HG03575 (cell line): ENCODE measurements at regions not wholly inside any gene's neighbourhood (a gene's known extent, or its start where the extent isn't known, plus 50 kb on each side); places are given as distances from the start of the nearest gene placed in this dataset.
A peak's percentile ranks its signal among the peaks of the same experiment; 100 is the strongest.

ENCODE experiments used
- ATAC-seq: cut with Tn5 transposase; IDR thresholded peaks from one replicate; pipeline ENCODE4 v1.9.1; 2021; ENCODE audit not compliant: unreplicated experiment, insufficient number of reproducible peaks, low FRiP score; ENCODE audit errors: extremely low read depth

DNA sequence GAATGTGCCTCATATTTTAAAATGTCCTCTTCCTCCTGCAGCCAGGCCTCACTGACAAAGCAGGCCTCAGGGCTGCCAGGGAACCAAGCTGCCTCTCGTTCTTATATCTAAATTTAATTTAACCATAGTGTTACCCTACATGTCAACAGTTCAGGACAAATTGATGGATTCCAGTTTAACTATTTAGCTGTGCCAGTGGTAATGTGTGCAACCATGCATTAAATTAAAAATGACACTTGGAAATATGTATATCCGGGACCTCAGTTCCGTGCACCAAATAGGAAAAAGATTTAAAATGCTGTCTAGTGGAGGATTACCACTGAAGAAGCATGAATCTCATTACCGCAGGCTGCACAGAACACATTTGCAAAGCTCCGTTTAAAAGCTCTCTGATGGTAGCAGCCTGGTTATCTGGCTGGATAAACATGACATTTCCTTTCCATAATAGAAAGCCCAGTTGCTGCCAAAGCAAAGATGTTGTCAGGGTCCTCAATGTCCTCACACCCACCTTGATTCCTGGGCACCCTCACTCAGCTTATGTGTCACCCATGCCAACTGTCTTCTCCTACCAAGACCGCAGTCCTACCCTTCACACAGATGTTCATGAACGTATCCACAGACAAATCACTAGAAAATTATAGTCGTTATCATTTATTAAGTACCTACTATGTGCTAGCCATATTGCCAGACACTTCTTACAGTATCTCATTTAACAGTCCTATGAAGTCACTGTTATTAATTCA is 73.3 kb upstream of the FRMD4A start:
- ATAC-seq, result no peak

GRCh38 chr10:14403359-14403758 is 72.6 kb upstream of the FRMD4A start:
- ATAC-seq, result no peak

DNA sequence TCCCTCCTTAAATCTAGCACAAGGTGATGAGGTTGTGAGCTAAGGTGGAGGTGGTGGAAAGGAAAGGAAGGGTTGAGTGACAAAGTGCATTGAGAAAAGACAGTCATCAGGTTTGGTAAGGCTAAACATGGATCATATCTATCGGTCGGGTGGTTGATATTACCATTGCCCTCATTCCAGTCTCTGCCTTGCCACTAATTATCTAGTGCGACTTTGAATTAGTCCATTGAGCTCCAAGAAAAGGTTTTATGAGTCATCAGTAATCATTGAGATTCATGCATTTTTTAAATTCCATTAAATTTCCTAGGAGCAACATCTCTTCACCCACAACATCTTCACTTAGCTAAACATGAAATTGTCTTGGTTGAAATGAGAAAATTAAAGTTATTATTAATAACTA is 68.9 kb upstream of the FRMD4A start:
- ATAC-seq, result no peak

GRCh38 chr10:14397066-14397465 is 66.3 kb upstream of the FRMD4A start:
- ATAC-seq, result no peak

DNA sequence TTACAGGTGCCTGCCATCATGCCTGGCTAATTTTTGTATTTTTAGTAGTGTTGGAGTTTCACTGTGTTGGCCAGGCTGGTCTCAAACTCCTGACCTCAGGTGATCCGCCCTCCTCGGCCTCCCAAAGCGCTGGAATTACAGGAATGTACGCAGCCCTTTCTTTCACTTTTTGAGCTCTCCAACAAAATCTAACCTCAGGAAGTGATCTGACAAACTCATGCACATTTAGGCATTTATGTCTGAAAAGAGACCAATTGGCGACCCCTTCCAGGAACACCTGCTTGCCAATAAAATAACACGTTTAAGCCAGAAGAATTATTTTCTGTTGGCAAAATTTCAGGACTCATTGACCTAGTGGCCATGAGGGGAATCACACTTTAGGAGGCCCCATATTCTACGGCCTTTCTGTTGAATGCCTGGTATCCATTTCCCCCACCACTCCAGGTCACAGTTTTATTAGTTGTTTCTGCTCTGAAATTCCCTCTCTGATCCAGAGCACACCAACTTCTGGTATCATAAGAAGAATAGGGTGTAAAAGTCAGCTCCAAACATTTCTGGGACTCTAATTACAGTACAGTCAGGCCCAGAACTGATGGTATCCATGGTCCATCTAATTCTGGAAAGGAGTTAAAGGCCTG is 65.8 kb upstream of the FRMD4A start:
- no peak for ATAC-seq

DNA sequence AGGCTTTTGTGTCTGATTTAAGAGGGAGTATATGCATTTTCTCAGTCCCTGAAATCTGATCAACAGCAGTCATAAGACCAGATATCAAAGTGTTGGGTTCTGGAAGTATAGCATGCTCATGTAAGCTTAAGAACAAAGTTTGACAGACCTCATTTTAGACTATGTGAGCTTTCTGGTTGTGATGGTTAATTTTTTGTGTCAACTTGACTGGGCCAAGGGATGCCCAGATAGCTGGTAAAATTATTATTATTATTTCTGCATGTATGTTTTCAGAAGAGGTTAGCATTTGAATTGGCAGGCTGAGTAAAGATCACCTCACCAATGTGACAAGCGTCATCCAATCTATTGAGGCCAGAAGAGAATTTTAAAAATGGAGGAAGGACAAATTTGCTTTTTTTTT is 63.5 kb upstream of the FRMD4A start:
- ATAC-seq, result no peak

GRCh38 chr10:14391342-14391741 is 60.6 kb upstream of the FRMD4A start:
- ATAC-seq, result no peak

DNA sequence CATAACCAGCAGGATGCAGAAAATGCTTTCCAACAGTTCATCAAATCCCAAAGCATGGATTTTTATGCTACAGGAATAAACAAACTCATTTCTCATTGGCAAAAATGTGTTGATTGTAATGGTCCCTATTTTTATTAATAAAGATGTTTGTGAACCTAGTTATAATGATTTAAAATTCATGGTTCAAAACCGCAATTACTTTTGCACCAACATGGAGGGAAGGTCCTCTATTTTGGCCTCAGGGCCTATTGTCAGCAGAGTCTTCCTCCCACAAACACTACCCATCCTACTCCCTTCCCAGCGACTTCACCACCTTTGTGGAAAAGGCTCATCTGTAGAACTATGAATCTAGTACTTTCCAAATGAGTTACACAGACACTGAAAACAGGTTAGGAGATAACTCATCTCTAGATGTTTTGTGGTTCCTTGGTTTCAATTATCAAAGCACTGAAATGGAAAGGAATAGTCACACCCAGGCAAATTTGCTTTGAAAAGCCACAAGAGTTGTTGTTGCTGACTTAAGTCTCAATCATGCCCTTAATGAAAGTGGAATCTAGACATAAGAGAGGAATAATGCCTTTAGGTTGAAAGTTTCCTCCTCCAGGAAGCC is 59.4 kb upstream of the FRMD4A start:
- peak; percentile 70 for ATAC-seq

- ATAC-seq, result no peak
Observed at GRCh38 chr10:14385596-14386593, 55.2 kb upstream of the FRMD4A start.

GRCh38 chr10:14384915-14385314 is 54.2 kb upstream of the FRMD4A start:
- ATAC-seq, result no peak

GRCh38 chr10:14384116-14384730 is 53.5 kb upstream of the FRMD4A start:
- no peak for ATAC-seq

DNA sequence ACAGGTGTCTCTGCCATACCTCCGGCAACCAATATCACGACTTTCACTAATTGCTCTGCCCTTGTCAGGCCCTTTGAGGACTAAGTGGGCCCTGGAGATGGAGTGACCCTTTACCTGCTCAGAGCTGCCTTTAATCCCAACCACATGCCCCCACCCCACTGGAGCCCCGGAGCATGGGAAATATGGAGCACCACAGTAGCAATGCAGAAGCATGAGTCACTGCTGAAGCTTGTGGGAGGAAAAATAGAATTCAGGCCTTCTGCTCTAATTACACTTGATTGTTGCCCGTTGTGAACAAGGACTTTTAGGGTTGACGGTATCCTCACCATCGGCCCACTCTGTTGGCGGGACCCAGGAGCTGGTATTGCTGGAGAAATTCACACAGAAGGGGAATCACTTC is 52.5 kb upstream of the FRMD4A start:
- ATAC-seq, result no peak

GRCh38 chr10:14382531-14382930 is 51.8 kb upstream of the FRMD4A start:
- ATAC-seq, result no peak

DNA sequence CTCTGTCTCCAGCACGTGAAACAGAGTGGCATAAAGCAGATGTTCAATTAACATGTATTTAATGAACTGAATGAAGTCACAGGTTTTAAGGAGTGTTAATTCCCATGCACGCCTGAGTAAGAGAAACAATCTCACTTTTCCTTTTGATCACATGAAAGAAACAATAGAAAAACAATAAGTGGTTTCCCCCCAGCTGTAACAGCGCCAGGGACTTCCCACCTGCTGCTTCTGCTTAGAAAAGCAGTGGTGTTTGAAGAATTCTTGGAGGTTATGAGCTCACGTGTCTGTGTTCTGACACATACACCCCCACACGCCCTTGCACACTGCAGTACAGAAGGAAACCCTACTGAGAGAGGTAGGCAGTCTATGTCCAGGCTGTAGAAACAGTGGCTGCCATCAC is 51.3 kb upstream of the FRMD4A start:
- no peak for ATAC-seq

DNA sequence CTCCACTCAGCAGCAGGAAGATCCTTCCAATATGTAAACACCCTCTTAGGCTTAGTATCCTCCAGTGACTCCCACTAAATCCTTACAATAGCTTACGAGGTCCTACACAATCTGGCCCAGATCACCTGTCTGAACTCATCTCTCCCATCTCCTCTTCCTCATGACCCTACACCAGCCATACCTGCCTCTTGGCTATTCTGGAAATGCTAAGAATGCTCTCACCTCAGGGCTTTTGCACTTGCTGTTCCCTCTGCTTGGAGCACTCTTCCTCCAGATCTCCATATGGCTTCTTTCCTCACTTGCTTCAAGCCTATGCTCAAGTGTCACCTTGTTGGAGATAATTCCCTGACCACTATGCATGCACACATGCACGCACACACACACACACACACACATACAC is 50.8 kb upstream of the FRMD4A start:
- ATAC-seq, result no peak

DNA sequence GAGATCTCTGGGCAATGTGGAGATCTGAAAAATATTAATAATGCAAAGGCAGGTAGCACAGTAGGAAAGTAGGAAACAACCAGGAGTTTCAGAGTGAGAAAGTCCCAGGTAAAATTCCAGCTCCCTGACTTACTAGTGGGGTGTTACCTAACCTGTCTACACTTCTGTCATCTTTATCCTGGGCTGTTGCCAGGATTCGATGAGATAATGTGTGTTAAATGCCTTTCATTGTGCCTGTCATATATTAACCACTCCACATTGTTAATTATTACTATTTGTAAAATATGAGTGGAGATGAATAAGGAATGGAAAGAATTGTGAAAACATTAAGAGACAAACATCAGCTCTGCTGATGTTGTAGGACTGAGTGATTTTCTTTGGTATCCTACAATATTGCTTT is 50.0 kb upstream of the FRMD4A start:
- ATAC-seq, result no peak
